ENCODE measurements at regions not wholly inside any gene's neighbourhood (a gene's known extent, or its start where the extent isn't known, plus 50 kb on each side); places are given as distances from the start of the nearest gene placed in this dataset.

GRCh38 chr12:127428420-127428819, 838.5 kb upstream of the TMEM132C start:
- TF ChIP-seq CTCF (IDR thresholded peaks at IDR 0.05; ENCODE audit: insufficient read depth, low read length, poor library complexity, severe bottlenecking) (no peak), EZH2phosphoT487 (conservative IDR thresholded peaks at IDR 0.05; ENCODE audit: low read length) (no peak)
